ENCODE measurements at regions not wholly inside any gene's neighbourhood (a gene's known extent, or its start where the extent isn't known, plus 50 kb on each side); places are given as distances from the start of the nearest gene placed in this dataset.

DNA sequence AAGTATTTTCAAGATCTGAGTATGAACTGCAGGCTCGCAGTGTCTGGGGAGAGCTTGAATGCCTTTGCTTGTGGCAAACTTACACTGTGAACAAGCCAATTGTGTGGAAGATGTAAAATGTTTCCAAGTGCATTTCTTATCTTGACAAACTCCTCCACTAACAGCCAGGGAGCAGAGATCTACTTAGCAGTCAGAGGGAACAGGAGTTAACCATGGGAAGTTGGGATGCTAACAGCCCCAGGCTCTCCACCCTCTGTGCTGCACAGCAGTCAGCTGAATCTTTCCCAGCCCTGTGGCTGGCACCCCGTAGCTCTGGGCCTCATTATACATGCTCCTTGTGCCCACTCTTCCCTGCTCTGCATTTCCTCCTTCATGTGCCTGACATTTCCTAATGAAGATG, 450.2 kb downstream of the TSN start:
- TF ChIP-seq, protein P1, sequence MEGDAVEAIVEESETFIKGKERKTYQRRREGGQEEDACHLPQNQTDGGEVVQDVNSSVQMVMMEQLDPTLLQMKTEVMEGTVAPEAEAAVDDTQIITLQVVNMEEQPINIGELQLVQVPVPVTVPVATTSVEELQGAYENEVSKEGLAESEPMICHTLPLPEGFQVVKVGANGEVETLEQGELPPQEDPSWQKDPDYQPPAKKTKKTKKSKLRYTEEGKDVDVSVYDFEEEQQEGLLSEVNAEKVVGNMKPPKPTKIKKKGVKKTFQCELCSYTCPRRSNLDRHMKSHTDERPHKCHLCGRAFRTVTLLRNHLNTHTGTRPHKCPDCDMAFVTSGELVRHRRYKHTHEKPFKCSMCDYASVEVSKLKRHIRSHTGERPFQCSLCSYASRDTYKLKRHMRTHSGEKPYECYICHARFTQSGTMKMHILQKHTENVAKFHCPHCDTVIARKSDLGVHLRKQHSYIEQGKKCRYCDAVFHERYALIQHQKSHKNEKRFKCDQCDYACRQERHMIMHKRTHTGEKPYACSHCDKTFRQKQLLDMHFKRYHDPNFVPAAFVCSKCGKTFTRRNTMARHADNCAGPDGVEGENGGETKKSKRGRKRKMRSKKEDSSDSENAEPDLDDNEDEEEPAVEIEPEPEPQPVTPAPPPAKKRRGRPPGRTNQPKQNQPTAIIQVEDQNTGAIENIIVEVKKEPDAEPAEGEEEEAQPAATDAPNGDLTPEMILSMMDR (IDR thresholded peaks at IDR 0.05): no peak
- TF ChIP-seq EZH2 (IDR thresholded peaks at IDR 0.05): no peak
- no peak for TF ChIP-seq EZH2phosphoT487 (IDR thresholded peaks at IDR 0.05)

Measured in neural progenitor cell (in vitro differentiated cells).